ENCODE measurements at regions not wholly inside any gene's neighbourhood (a gene's known extent, or its start where the extent isn't known, plus 50 kb on each side); places are given as distances from the start of the nearest gene placed in this dataset.

DNA sequence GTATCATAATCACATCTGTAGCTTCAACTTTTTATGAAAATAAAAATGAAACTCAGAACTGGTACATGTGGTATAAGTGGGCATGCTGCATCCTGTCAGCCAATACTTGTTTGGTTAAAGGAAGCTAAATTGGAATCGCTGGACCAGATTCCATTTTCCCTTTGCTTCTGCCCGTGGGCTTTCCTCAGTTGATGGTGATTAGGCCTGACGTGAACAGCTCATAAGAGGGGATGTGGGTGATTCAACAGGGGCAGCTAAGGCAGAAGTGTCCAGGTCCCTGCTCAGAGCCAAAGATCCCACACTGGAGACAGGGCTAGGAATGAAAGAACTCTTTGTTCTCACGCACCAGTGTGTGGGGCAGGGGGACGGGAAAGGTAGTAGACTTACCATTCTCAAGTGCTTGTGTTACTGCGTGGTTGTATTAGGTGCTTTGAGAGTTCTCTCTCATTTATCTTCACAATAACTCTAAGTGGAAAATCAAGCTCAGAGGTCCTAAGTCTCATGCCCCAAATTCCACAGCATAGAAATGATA, 63.2 kb upstream of the GUCY1A1 start:
- no peaks in the 10 kb centered on the region for H3K27me3 Mint-ChIP-seq (ENCODE audit: low read depth)
- no peaks in the 10 kb centered on the region for H3K36me3 Mint-ChIP-seq
- TF ChIP-seq, protein P1, sequence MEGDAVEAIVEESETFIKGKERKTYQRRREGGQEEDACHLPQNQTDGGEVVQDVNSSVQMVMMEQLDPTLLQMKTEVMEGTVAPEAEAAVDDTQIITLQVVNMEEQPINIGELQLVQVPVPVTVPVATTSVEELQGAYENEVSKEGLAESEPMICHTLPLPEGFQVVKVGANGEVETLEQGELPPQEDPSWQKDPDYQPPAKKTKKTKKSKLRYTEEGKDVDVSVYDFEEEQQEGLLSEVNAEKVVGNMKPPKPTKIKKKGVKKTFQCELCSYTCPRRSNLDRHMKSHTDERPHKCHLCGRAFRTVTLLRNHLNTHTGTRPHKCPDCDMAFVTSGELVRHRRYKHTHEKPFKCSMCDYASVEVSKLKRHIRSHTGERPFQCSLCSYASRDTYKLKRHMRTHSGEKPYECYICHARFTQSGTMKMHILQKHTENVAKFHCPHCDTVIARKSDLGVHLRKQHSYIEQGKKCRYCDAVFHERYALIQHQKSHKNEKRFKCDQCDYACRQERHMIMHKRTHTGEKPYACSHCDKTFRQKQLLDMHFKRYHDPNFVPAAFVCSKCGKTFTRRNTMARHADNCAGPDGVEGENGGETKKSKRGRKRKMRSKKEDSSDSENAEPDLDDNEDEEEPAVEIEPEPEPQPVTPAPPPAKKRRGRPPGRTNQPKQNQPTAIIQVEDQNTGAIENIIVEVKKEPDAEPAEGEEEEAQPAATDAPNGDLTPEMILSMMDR (IDR thresholded peaks at IDR 0.05; ENCODE audit: unreplicated experiment), result no peak
- H3K4me3 Mint-ChIP-seq, result no peak overlapping the region
- H3K4me1 Mint-ChIP-seq, result peaks cover 67% of the 10 kb centered on the region
- H3K9me3 Mint-ChIP-seq, result no peaks in the 10 kb centered on the region
- DNase-seq (ENCODE audit: low spot score in 2 of 2, unreplicated experiment in 2 of 2), result no peak
- peak overlapping the region; percentile 94 for H3K27ac Mint-ChIP-seq

DNA sequence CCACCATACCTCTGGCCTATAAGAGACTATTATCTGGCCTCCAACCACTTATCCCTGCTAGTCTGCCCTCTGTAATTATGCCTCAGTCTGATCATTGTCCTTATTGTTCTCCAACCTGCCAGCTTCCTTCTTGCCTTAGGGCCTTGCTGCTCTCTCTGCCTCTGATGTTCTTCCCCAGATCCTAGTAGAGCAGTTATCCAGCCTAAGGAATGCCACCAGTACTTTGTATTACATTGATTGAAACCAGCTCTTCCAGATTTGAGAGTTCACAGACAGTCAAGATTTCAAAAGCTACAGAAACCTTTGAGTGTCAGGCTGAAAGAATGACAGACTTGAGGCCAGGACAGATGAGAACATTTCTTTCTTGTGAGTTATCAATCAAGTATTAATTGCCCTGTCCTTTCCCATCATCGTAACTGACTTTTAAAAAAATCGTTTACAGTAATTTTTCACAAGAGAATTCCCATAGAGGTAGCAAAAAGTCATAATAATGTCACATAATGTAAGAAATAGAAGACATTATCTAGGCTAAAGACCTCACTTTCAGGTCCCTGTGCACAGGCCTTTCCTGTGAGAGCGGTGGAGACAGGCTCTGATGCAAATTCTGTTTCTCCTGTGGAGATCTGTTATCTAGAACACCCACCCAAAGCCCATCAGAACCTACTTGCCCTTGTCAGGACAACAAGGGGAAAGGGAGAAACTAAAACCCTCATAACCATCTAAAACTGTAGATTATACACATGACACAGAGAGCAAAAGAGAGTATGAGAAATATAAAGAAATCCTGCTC, 64.1 kb upstream of the GUCY1A1 start:
- H3K4me3 Mint-ChIP-seq, result no peak overlapping the region
- peaks cover 67% of the 10 kb centered on the region for H3K4me1 Mint-ChIP-seq
- no peaks in the 10 kb centered on the region for H3K27me3 Mint-ChIP-seq (ENCODE audit: low read depth)
- H3K27ac Mint-ChIP-seq, result peak overlapping the region; percentile 94
- no peak for DNase-seq (ENCODE audit: low spot score in 2 of 2, unreplicated experiment in 2 of 2)
- H3K9me3 Mint-ChIP-seq, result no peaks in the 10 kb centered on the region
- no peaks in the 10 kb centered on the region for H3K36me3 Mint-ChIP-seq
- TF ChIP-seq, protein P1 (IDR thresholded peaks at IDR 0.05; ENCODE audit: unreplicated experiment), result no peak

DNA sequence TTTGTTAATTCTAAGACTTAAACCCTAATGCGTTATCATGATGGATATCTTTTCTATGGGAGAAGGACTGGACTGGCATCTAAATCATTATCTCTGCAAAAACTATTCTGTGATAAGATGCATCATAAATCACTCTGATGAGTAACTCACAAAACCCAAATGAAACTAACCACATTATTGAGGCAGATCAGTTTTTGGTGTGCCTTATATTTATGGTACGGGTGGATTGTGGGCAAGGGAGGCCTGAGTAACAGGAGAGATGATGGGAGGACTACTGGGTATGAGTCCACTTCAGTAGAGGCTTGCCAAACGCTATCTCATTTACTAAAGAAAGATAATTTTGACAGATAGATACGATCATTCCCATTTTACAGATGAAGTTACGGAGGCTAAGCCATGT, 66.4 kb upstream of the GUCY1A1 start:
- Mint-ChIP-seq H3K27me3 (ENCODE audit: low read depth) (no peaks in the 10 kb centered on the region), H3K36me3 (no peaks in the 10 kb centered on the region), H3K4me3 (no peak overlapping the region), H3K9me3 (no peaks in the 10 kb centered on the region), H3K4me1 (peaks cover 79% of the 10 kb centered on the region), H3K27ac (peak overlapping the region; percentile 58)
- TF ChIP-seq, protein P1 (IDR thresholded peaks at IDR 0.05; ENCODE audit: unreplicated experiment), result no peak
- DNase-seq (ENCODE audit: low spot score in 2 of 2, unreplicated experiment in 2 of 2), result no peak

DNA sequence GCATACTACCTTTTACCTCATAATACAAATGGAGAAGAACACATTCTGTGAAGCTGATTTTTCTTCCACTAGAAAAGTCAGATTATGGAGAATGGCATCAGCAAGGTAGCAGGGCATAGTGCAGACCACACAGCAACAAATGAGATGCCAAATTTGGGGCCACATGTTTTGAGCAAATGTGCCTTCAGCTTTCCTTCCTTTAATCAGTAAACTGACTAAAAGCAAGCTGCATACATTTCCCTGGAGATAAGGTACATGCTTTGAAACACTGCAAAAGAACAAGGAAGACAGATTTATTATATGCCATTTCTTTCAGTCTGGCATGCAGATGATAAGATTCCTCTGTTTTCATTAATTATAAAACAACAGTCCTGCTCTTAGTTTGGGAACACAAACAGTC, 67.1 kb upstream of the GUCY1A1 start:
- no peaks in the 10 kb centered on the region for H3K9me3 Mint-ChIP-seq
- no peak overlapping the region for H3K4me3 Mint-ChIP-seq
- H3K4me1 Mint-ChIP-seq, result peaks cover 74% of the 10 kb centered on the region
- TF ChIP-seq, protein P1 (IDR thresholded peaks at IDR 0.05; ENCODE audit: unreplicated experiment), result no peak
- no peak for DNase-seq (ENCODE audit: low spot score in 2 of 2, unreplicated experiment in 2 of 2)
- H3K36me3 Mint-ChIP-seq, result no peaks in the 10 kb centered on the region
- H3K27me3 Mint-ChIP-seq (ENCODE audit: low read depth), result no peaks in the 10 kb centered on the region
- peak overlapping the region; percentile 41 for H3K27ac Mint-ChIP-seq

DNA sequence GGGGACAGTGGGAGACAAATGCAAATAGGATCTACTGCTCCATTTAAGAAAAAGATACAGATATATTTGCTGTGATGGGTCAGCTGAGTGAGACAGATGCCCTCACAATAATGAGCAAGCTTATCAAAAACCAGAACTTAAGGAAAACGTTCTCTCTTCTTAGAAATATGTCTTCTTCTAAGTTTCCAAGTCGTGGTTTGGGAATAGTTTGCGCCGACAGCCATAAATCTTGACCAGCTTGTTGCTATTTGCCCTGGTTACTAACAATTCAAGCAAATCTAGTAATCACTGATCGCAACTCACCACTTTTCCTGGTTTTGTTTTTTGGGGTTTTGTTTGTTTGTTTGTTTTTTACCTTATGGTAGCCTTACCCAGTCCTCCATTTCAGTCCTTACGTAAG, 67.6 kb upstream of the GUCY1A1 start:
- peak overlapping the region; percentile 41 for H3K27ac Mint-ChIP-seq
- H3K4me1 Mint-ChIP-seq, result peaks cover 69% of the 10 kb centered on the region
- TF ChIP-seq, protein P1 (IDR thresholded peaks at IDR 0.05; ENCODE audit: unreplicated experiment), result no peak
- H3K4me3 Mint-ChIP-seq, result no peak overlapping the region
- no peaks in the 10 kb centered on the region for H3K27me3 Mint-ChIP-seq (ENCODE audit: low read depth)
- H3K9me3 Mint-ChIP-seq, result no peaks in the 10 kb centered on the region
- H3K36me3 Mint-ChIP-seq, result no peaks in the 10 kb centered on the region
- no peak for DNase-seq (ENCODE audit: low spot score in 2 of 2, unreplicated experiment in 2 of 2)

Data from mesothelial cell of epicardium (in vitro differentiated cells).